CD4-positive, CD25-positive, alpha-beta regulatory T cell (primary cell): ENCODE measurements at regions not wholly inside any gene's neighbourhood (a gene's known extent, or its start where the extent isn't known, plus 50 kb on each side); places are given as distances from the start of the nearest gene placed in this dataset.
"Not testable (repeated sequence)": the region's sequence is repeated elsewhere in the genome, so short reads cannot be mapped to it uniquely, and the experiment has no call there.

ENCODE experiments used
- ATAC-seq, 2 donors: fragments of 150-1000 bp; cut with Tn5 transposase; one replicate each; pipeline ENCODE4 v1.10.0; 2021; ENCODE audit warnings: low read depth in 2 of 2, moderate number of reproducible peaks in 2 of 2, moderate library complexity in 1 of 2
- DNase-seq, 3 donors: peaks; one replicate each; pipeline versions ENCODE4 v3.0.0 to v3.0.0-alpha.2; 2012 to 2022; ENCODE audit warnings: mixed read lengths in 1 of 3
- H3K27ac ChIP-seq: one replicate; pipeline ENCODE4 v1.7.0; 2013; ENCODE audit warnings: mild to moderate bottlenecking, low read length; ENCODE audit not compliant: insufficient read depth, poor library complexity, severe bottlenecking
- H3K27me3 ChIP-seq: one replicate; pipeline ENCODE4 v1.7.0; 2013; ENCODE audit warnings: low read length; ENCODE audit not compliant: control insufficient read depth, insufficient read depth
- H3K36me3 ChIP-seq: one replicate; pipeline ENCODE4 v1.7.0; 2013; ENCODE audit warnings: mild to moderate bottlenecking, low read length, moderate library complexity; ENCODE audit not compliant: control insufficient read depth, insufficient read depth
- H3K4me1 ChIP-seq: 2 replicates; pipeline ENCODE4 v1.7.0; 2013; ENCODE audit warnings: mild to moderate bottlenecking, low read length; ENCODE audit not compliant: insufficient read depth, control insufficient read depth, poor library complexity, severe bottlenecking
- H3K4me3 ChIP-seq: one replicate; pipeline ENCODE4 v1.7.0; 2013; ENCODE audit warnings: low read depth, mild to moderate bottlenecking, low read length, moderate library complexity
- H3K9me3 ChIP-seq, 2 experiments: 1 replicate in 1 of 2; 2 replicates in 1 of 2; pipeline ENCODE4 v1.7.0; 2013; ENCODE audit warnings: low read length in 2 of 2, mild to moderate bottlenecking in 1 of 2, moderate library complexity in 1 of 2; ENCODE audit not compliant: control insufficient read depth in 2 of 2
- H3K27ac Mint-ChIP-seq, 3 donors: one replicate each; pipeline ENCODE4 v1.8.0; 2020 to 2022; ENCODE audit warnings: mild to moderate bottlenecking in 3 of 3, mixed read lengths in 3 of 3, moderate library complexity in 2 of 3
- H3K27me3 Mint-ChIP-seq: one replicate; pipeline ENCODE4 v1.8.0; 2022; ENCODE audit warnings: mild to moderate bottlenecking, mixed read lengths
- H3K36me3 Mint-ChIP-seq: one replicate; pipeline ENCODE4 v1.8.0; 2020; ENCODE audit warnings: mixed read lengths
- H3K4me1 Mint-ChIP-seq, 4 donors: one replicate each; pipeline ENCODE4 v1.8.0; 2020 to 2022; ENCODE audit warnings: mixed read lengths in 4 of 4, mild to moderate bottlenecking in 1 of 4
- H3K4me3 Mint-ChIP-seq, 4 donors: one replicate each; pipeline ENCODE4 v1.8.0; 2020 to 2022; ENCODE audit warnings: mild to moderate bottlenecking in 4 of 4, mixed read lengths in 4 of 4, moderate library complexity in 3 of 4
- H3K9me3 Mint-ChIP-seq, 7 donors: one replicate each; pipeline ENCODE4 v1.8.0; 2020 to 2022; ENCODE audit warnings: mixed read lengths in 7 of 7, mild to moderate bottlenecking in 3 of 7, moderate library complexity in 2 of 7

DNA sequence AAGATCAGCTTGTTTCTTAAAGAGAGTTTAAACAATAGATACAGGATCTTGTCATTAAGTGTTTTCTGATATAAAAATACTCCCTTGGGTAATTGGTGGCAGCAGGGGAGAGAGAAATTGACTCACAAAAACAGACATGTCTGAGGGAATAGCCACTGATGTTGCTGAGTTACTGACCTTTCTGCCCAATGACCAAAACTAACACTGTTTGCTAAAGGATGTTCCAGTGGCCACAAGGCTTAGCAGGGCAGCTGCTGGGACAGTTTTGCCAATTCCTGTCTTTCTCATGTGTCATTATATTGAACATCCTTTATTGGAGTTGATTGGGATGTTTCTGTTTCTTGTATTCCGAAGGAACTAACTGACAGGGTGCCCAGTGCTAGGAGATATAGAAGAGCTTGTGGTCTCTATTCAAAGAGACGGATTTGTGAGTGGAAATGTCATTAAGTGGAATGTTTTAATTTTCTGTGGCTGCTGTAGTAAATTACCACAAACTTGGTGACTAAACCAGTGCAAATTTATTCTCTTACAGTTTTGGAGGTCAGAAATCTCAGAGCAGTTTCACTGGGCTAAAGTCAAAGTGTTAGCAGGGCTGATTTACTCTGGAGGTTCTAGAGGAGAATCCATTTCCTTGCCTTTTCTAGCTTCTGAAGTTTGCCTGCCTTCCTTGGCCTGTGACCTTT, 124.8 kb upstream of the RMDN2 start:
- Mint-ChIP-seq H3K4me3 (no peak overlapping the region), H3K27me3 (peaks cover 4% of the 10 kb centered on the region), H3K27ac (peak overlapping the region in 1 of 3 donors; percentile 6), H3K36me3 (no peaks in the 10 kb centered on the region), H3K9me3 (no peaks in the 10 kb centered on the region), H3K4me1 (no peaks in the 10 kb centered on the region)
- no peaks in the 10 kb centered on the region for H3K4me1 ChIP-seq
- no peaks in the 10 kb centered on the region for H3K36me3 ChIP-seq
- no peak overlapping the region for H3K4me3 ChIP-seq
- ATAC-seq (no peak), DNase-seq (no peak)
- no peaks in the 10 kb centered on the region for H3K9me3 ChIP-seq
- no peaks in the 10 kb centered on the region for H3K27me3 ChIP-seq
- no peak overlapping the region for H3K27ac ChIP-seq

DNA sequence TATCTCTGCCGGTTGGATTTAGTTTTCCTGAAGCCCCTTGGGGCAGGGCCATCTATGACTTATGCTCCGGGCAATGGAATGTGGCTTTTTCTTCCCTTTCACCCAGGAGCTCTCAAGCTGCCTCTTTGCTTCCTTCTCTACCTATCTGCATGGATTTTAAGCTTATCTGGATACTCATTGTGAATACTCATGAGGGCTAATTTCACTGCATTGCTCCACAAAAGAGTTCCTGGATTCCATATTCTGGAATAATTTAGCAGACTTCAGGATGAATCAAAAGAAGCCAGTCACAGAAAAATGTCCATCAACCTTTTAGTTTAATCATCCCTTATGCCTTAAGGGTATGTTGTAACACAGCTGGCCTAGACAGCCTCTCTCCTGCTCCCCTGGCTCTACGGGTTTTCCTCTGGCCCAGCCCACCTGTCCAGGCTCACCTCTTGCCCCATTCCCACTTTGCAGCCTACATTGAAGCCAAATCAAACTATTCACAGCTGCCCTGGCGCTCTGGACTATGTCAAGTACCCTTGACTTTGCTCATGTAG, 122.8 kb upstream of the RMDN2 start:
- no peak for DNase-seq
- H3K9me3 ChIP-seq: no peaks in the 10 kb centered on the region
- H3K4me3 ChIP-seq: no peak overlapping the region
- Mint-ChIP-seq H3K36me3 (no peaks in the 10 kb centered on the region), H3K4me3 (no peak overlapping the region), H3K4me1 (no peaks in the 10 kb centered on the region), H3K27me3 (peaks cover 13% of the 10 kb centered on the region), H3K9me3 (peaks cover 0 to 8% (median 2%) of the 10 kb centered on the region in 7 donors), H3K27ac (no peak overlapping the region)
- no peak for ATAC-seq
- H3K36me3 ChIP-seq: no peaks in the 10 kb centered on the region
- no peaks in the 10 kb centered on the region for H3K4me1 ChIP-seq
- no peaks in the 10 kb centered on the region for H3K27me3 ChIP-seq
- no peak overlapping the region for H3K27ac ChIP-seq

DNA sequence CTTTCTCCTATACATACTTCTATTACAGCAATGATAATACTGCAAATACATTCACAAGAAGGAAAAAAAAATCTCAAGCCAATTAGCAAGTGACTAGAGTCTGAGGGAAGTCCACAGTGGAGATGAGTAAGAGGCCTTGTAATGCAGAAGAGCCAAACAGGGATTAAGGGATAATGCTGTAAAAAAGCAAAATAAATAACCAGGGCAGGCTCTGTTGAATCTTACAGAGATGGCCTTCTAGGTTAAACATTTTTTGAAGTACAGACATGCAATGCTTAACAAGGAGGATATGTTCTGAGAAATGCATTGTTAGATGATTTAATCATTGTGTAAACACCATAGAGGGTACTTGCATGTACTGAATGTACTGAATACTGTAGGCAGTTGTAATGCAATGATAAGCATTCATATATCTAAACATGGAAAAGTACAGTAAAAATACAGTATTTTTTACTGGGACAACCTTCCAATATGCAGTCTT, 122.1 kb upstream of the RMDN2 start:
- ATAC-seq: no peak
- Histone ChIP-seq H3K4me3 (no peak overlapping the region), H3K36me3 (no peaks in the 10 kb centered on the region), H3K9me3 (peaks cover 0 to 1% of the 10 kb centered on the region in 2 experiments), H3K4me1 (no peaks in the 10 kb centered on the region), H3K27ac (no peak overlapping the region), H3K27me3 (no peaks in the 10 kb centered on the region)
- Mint-ChIP-seq H3K9me3 (peaks cover 0 to 11% (median 2%) of the 10 kb centered on the region in 7 donors), H3K27me3 (peaks cover 17% of the 10 kb centered on the region), H3K36me3 (no peaks in the 10 kb centered on the region), H3K4me3 (no peak overlapping the region), H3K27ac (no peak overlapping the region), H3K4me1 (no peaks in the 10 kb centered on the region)
- no peak for DNase-seq

DNA sequence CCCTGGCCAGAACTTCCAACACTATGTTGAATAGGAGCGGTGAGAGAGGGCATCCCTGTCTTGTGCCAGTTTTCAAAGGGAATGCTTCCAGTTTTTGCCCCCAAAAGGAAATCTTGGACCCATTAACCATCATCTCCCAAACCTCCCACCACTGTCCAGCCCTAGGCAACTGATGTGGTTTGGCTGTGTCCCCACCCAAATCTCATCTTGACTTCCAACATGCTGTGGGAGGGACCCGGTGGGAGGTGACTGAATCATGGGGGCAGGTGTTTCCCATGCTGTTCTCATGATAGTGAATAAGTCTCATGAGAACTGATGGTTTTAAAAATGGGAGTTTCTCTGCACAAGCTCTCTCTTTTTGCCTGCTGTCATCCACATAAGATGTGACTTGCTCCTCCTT, 119.1 kb upstream of the RMDN2 start:
- Mint-ChIP-seq H3K27me3 (peaks cover 17% of the 10 kb centered on the region), H3K9me3 (peaks cover 0 to 11% (median 2%) of the 10 kb centered on the region in 7 donors)
- not testable (repeated sequence) for H3K4me1 ChIP-seq, H3K27ac Mint-ChIP-seq, H3K4me3 ChIP-seq, H3K36me3 Mint-ChIP-seq, ATAC-seq, H3K36me3 ChIP-seq, H3K4me3 Mint-ChIP-seq, H3K27me3 ChIP-seq, H3K4me1 Mint-ChIP-seq, H3K27ac ChIP-seq, H3K9me3 ChIP-seq, DNase-seq

DNA sequence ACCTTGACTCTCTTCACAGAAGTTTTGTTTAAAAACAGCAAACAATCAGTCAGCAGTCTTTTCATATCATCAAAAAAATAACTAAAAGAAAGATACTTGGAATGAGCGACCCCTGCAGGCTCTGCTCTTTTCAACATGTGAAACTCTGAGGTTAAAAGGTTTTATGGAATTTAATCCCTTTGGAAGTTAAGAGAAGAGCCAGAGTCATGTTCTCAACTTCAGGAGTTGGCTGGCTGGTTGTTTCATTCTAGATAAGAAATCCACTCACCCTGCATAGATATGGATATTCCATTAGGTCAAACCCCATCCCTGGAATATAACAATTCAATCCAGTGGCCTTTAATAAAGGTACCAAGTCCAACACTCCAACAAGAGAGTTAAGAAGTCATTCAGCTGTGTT, 115.6 kb upstream of the RMDN2 start:
- Histone ChIP-seq H3K27me3 (no peaks in the 10 kb centered on the region), H3K4me3 (no peak overlapping the region), H3K9me3 (peaks cover 0 to 2% of the 10 kb centered on the region in 2 experiments), H3K27ac (no peak overlapping the region), H3K36me3 (no peaks in the 10 kb centered on the region), H3K4me1 (no peaks in the 10 kb centered on the region)
- H3K27ac Mint-ChIP-seq: no peak overlapping the region
- peaks cover 0 to 5% (median 1%) of the 10 kb centered on the region in 4 donors for H3K4me1 Mint-ChIP-seq
- H3K9me3 Mint-ChIP-seq: peaks cover 0 to 11% (median 2%) of the 10 kb centered on the region in 7 donors
- ATAC-seq (no peak), DNase-seq (peak in 2 of 3 donors; percentile 6 to 12)
- no peak overlapping the region for H3K4me3 Mint-ChIP-seq
- peaks cover 13% of the 10 kb centered on the region for H3K27me3 Mint-ChIP-seq
- H3K36me3 Mint-ChIP-seq: no peaks in the 10 kb centered on the region

DNA sequence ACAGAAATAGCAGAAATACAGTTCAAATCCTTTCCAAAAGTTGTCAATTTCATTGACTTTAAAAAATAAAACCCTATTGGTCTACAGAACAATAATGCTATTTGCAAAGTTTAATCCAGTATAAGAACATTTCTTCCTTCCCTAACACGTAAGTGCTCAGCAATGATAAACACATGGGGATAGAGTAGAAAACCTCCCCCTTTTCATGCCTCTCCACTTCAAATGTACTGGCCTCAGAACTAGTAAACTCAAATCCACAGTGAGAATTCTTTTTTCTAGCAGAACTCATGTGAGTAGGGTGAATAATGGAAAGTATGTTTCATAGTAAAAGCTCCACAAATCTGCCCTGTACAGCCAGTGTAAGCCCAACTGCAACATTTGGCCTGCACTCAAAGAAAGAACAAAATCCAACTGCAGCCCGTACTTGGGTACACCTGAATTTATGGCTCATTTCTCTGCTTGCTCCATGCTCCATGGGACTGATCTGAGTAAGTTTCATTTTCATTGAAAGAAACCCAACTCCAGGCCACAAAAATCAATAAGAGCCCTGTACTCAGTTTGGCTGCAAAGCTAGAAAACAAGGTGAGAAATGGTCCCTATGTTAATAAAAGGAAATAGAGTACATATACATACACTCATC, 115.0 kb upstream of the RMDN2 start:
- Histone ChIP-seq H3K27ac (no peak overlapping the region), H3K4me3 (no peak overlapping the region), H3K4me1 (no peaks in the 10 kb centered on the region), H3K36me3 (no peaks in the 10 kb centered on the region), H3K27me3 (no peaks in the 10 kb centered on the region), H3K9me3 (peaks cover 0 to 2% of the 10 kb centered on the region in 2 experiments)
- H3K4me1 Mint-ChIP-seq: peaks cover 0 to 5% (median 1%) of the 10 kb centered on the region in 4 donors
- peaks cover 0 to 11% (median 2%) of the 10 kb centered on the region in 7 donors for H3K9me3 Mint-ChIP-seq
- no peak for ATAC-seq
- no peak overlapping the region for H3K4me3 Mint-ChIP-seq
- H3K27ac Mint-ChIP-seq: no peak overlapping the region
- H3K27me3 Mint-ChIP-seq: peaks cover 13% of the 10 kb centered on the region
- DNase-seq: no peak
- H3K36me3 Mint-ChIP-seq: no peaks in the 10 kb centered on the region

DNA sequence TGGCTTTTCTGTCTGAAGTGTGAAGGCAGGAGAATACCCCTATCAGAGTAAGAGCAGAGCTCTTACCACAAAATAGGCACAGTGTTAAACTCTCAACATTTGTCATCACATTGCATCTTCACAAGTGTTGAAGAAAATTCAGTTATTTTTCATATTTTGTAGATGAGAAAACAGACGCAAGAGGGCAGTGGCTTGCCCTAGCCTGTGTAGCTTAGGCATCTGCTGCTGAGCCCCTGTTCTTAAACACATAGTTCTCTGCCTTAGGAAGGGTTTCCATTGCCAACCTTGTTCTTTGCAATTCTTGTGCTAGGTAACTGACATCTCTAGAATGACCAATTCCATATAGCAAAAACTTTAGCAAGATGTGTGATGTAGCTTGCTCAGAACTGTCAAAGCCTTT, 112.7 kb upstream of the RMDN2 start:
- Mint-ChIP-seq H3K36me3 (no peaks in the 10 kb centered on the region), H3K9me3 (peaks cover 0 to 2% (median under 1%) of the 10 kb centered on the region in 7 donors), H3K4me1 (peaks cover 0 to 5% (median 1%) of the 10 kb centered on the region in 4 donors), H3K27ac (no peak overlapping the region), H3K27me3 (peaks cover 9% of the 10 kb centered on the region), H3K4me3 (no peak overlapping the region)
- Histone ChIP-seq H3K4me3 (no peak overlapping the region), H3K27ac (no peak overlapping the region), H3K27me3 (no peaks in the 10 kb centered on the region), H3K9me3 (peaks cover 0 to 2% of the 10 kb centered on the region in 2 experiments), H3K4me1 (no peaks in the 10 kb centered on the region), H3K36me3 (no peaks in the 10 kb centered on the region)
- DNase-seq (no peak), ATAC-seq (no peak)
